ENCODE measurements at regions not wholly inside any gene's neighbourhood (a gene's known extent, or its start where the extent isn't known, plus 50 kb on each side); places are given as distances from the start of the nearest gene placed in this dataset.

DNA sequence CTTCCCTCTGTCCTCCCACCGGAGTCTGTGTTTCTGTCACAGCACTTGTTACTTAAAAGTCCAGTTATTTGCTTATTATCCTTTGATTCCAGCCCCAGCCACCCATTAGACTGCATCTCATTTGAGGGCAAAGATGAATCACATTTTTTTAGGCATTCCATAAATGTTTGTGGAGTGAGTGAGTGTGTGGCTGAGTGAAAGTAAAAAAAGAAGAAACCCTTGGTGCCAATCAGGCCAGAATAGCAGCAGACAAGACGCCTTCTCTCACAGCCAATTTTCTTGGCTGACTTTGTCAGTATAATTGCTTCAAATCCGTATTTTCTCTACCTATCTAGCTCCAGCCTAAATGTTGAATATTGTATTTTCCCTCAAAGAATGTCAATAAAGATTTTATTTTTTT, 613.0 kb upstream of the WWC1 start:
- TF ChIP-seq, protein P1, sequence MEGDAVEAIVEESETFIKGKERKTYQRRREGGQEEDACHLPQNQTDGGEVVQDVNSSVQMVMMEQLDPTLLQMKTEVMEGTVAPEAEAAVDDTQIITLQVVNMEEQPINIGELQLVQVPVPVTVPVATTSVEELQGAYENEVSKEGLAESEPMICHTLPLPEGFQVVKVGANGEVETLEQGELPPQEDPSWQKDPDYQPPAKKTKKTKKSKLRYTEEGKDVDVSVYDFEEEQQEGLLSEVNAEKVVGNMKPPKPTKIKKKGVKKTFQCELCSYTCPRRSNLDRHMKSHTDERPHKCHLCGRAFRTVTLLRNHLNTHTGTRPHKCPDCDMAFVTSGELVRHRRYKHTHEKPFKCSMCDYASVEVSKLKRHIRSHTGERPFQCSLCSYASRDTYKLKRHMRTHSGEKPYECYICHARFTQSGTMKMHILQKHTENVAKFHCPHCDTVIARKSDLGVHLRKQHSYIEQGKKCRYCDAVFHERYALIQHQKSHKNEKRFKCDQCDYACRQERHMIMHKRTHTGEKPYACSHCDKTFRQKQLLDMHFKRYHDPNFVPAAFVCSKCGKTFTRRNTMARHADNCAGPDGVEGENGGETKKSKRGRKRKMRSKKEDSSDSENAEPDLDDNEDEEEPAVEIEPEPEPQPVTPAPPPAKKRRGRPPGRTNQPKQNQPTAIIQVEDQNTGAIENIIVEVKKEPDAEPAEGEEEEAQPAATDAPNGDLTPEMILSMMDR (IDR thresholded peaks at IDR 0.05; ENCODE audit: low read length) = no peak
- no peak for TF ChIP-seq EZH2 (IDR thresholded peaks at IDR 0.05; ENCODE audit: borderline replicate concordance, low read length)
